H1 (cell line): ENCODE measurements at regions not wholly inside any gene's neighbourhood (a gene's known extent, or its start where the extent isn't known, plus 50 kb on each side); places are given as distances from the start of the nearest gene placed in this dataset.

Source experiments
- CTCF ChIA-PET: fragments of 300-600 bp; sonication (Branson Sonifier 250); formaldehyde crosslinking; loops from one replicate; lab custom pipeline; 2021; ENCODE audit not compliant: partially characterized antibody; lab: Charles Lee
- POLR2A ChIA-PET: fragments of 300-600 bp; sonication (Branson Sonifier 250); formaldehyde crosslinking; loops from one replicate; lab custom pipeline; 2021; ENCODE audit warnings: inconsistent platforms; ENCODE audit not compliant: partially characterized antibody; lab: Charles Lee
- DNase-seq, 2 experiments: peaks; one replicate each; pipeline versions ENCODE4 v3.0.0 to v3.0.0-alpha.2; 2010 to 2022; ENCODE audit warnings: low spot score in 2 of 2, low read depth in 1 of 2, mixed read lengths in 1 of 2
- FAIRE-seq: peaks from 2 replicates; lab custom pipeline; 2011; peaks lifted over from hg19 to GRCh38; lab: Jason Lieb, UNC
- H2AFZ ChIP-seq: 2 replicates; pipeline ENCODE4 v1.8.1; 2012; ENCODE audit warnings: low read length, inconsistent platforms
- H2AK5ac ChIP-seq: 2 replicates; pipeline ENCODE4 v1.6.1; 2013; ENCODE audit warnings: low read depth, low read length
- H2BK120ac ChIP-seq: replicated peaks from 2 replicates; pipeline ENCODE3; 2013; ENCODE audit warnings: low read depth, low read length, inconsistent platforms
- H2BK12ac ChIP-seq: 2 replicates; pipeline ENCODE4 v1.6.1; 2013; ENCODE audit warnings: low read depth, low read length
- H2BK15ac ChIP-seq: 2 replicates; pipeline ENCODE4 v1.6.1; 2013; ENCODE audit warnings: low read length
- H2BK20ac ChIP-seq: 2 replicates; pipeline ENCODE4 v1.6.1; 2013; ENCODE audit warnings: low read length
- H2BK5ac ChIP-seq: 2 replicates; pipeline ENCODE4 v1.6.1; 2013; ENCODE audit warnings: low read depth, low read length
- H3K14ac ChIP-seq: 2 replicates; pipeline ENCODE4 v1.6.1; 2013; ENCODE audit warnings: inconsistent platforms; ENCODE audit not compliant: insufficient read length
- H3K18ac ChIP-seq: 2 replicates; pipeline ENCODE4 v1.6.1; 2013; ENCODE audit warnings: low read length; ENCODE audit errors: extremely low read depth
- H3K23ac ChIP-seq: 2 replicates; pipeline ENCODE4 v1.6.1; 2013; ENCODE audit warnings: inconsistent platforms; ENCODE audit not compliant: insufficient read length
- H3K23me2 ChIP-seq: 2 replicates; pipeline ENCODE4 v1.6.1; 2013; ENCODE audit warnings: low read depth, low read length
- H3K27ac ChIP-seq: 2 replicates; pipeline ENCODE4 v1.6.1; 2011; ENCODE audit warnings: low read depth, low read length, inconsistent platforms
- H3K27me3 ChIP-seq, 4 experiments: replicated peaks in 1 of 4; 1 replicate in 1 of 4; 2 replicates in 3 of 4; pipeline versions ENCODE4 v1.6.1 to v1.8.1; 2011 to 2013; ENCODE audit warnings: low read length in 3 of 4, mild to moderate bottlenecking in 3 of 4, inconsistent platforms in 2 of 4, mixed read lengths in 2 of 4, moderate library complexity in 1 of 4; ENCODE audit not compliant: control insufficient read depth in 3 of 4, insufficient read depth in 3 of 4; ENCODE audit errors: extremely low read depth in 1 of 4
- H3K36me3 ChIP-seq, 4 experiments: 2 replicates each; pipeline versions ENCODE4 v1.6.1 to v1.8.1; 2011 to 2013; ENCODE audit warnings: mild to moderate bottlenecking in 4 of 4, low read length in 3 of 4, moderate library complexity in 2 of 4, control low read depth in 1 of 4, inconsistent platforms in 1 of 4; ENCODE audit not compliant: insufficient read depth in 4 of 4, control insufficient read depth in 2 of 4
- H3K4ac ChIP-seq: replicated peaks from 2 replicates; pipeline ENCODE3; 2013; ENCODE audit warnings: low read length, low read depth, mixed read lengths, inconsistent platforms; ENCODE audit not compliant: insufficient read length
- H3K4me1 ChIP-seq, 4 experiments: replicated peaks in 1 of 4; 1 replicate in 1 of 4; 2 replicates in 3 of 4; pipeline versions ENCODE4 v1.6.1 to v1.8.1; 2011 to 2013; ENCODE audit warnings: low read length in 3 of 4, inconsistent platforms in 2 of 4, mixed read lengths in 1 of 4; ENCODE audit not compliant: insufficient read depth in 4 of 4, control insufficient read depth in 3 of 4
- H3K4me2 ChIP-seq, 2 experiments: 2 replicates each; pipeline versions ENCODE4 v1.6.1 to v1.8.1; 2011 to 2013; ENCODE audit warnings: low read depth in 2 of 2, low read length in 2 of 2, control low read depth in 1 of 2, inconsistent platforms in 1 of 2, mild to moderate bottlenecking in 1 of 2; ENCODE audit not compliant: insufficient read depth in 1 of 2
- H3K4me3 ChIP-seq, 4 experiments: fragments of 200-600, 300-600 bp in 1 of 4; sonication (generic), shearing (Covaris generic), sonication (Bioruptor Twin) in 1 of 4; 2 replicates each; pipeline versions ENCODE4 v1.5.1 to v1.8.1; 2011 to 2016; ENCODE audit warnings: low read length in 4 of 4, low read depth in 3 of 4, control low read depth in 2 of 4, inconsistent platforms in 2 of 4, mild to moderate bottlenecking in 2 of 4, mixed read lengths in 1 of 4, moderate library complexity in 1 of 4; ENCODE audit not compliant: insufficient read depth in 2 of 4; ENCODE audit errors: extremely low read depth in 1 of 4
- H3K56ac ChIP-seq: replicated peaks from 2 replicates; pipeline ENCODE3; 2013; ENCODE audit warnings: low read depth, mild to moderate bottlenecking, mixed read lengths, low read length, inconsistent platforms; ENCODE audit not compliant: insufficient read length
- H3K79me1 ChIP-seq: 2 replicates; pipeline ENCODE4 v1.6.1; 2013; ENCODE audit warnings: low read depth, low read length, control low read depth
- H3K79me2 ChIP-seq, 2 experiments: 2 replicates each; pipeline versions ENCODE4 v1.6.1 to v1.8.1; 2012 to 2013; ENCODE audit warnings: low read length in 2 of 2, mild to moderate bottlenecking in 2 of 2, inconsistent platforms in 1 of 2; ENCODE audit not compliant: insufficient read depth in 2 of 2, control insufficient read depth in 1 of 2
- H3K9ac ChIP-seq, 4 experiments: replicated peaks in 1 of 4; 1 replicate in 1 of 4; 2 replicates in 3 of 4; pipeline versions ENCODE4 v1.6.1 to v1.8.1; 2011 to 2013; ENCODE audit warnings: low read depth in 3 of 4, low read length in 3 of 4, control low read depth in 2 of 4, mild to moderate bottlenecking in 2 of 4, moderate library complexity in 2 of 4, inconsistent platforms in 1 of 4; ENCODE audit errors: extremely low read depth in 1 of 4
- H3K9me3 ChIP-seq, 2 experiments: 2 replicates each; pipeline versions ENCODE4 v1.6.1 to v1.8.1; 2012 to 2013; ENCODE audit warnings: mild to moderate bottlenecking in 2 of 2, moderate library complexity in 2 of 2, control low read depth in 1 of 2, inconsistent platforms in 1 of 2, low read depth in 1 of 2, low read length in 1 of 2, mixed read lengths in 1 of 2; ENCODE audit not compliant: insufficient read depth in 2 of 2
- H4K20me1 ChIP-seq, 2 experiments: replicated peaks in 1 of 2; 2 replicates each; pipeline versions ENCODE3 to v1.8.1; 2011 to 2013; ENCODE audit warnings: inconsistent platforms in 2 of 2, low read length in 2 of 2, mild to moderate bottlenecking in 1 of 2; ENCODE audit not compliant: insufficient read depth in 2 of 2, control insufficient read depth in 1 of 2
- H4K5ac ChIP-seq: 2 replicates; pipeline ENCODE4 v1.6.1; 2013; ENCODE audit warnings: low read length, low read depth, mixed read lengths, inconsistent platforms; ENCODE audit not compliant: insufficient read length
- H4K8ac ChIP-seq: 2 replicates; pipeline ENCODE4 v1.8.0; 2013; ENCODE audit warnings: mild to moderate bottlenecking, moderate library complexity, low read length, inconsistent platforms; ENCODE audit not compliant: insufficient read depth; ENCODE audit errors: extremely low read depth
- H4K91ac ChIP-seq: replicated peaks from 2 replicates; pipeline ENCODE3; 2013; ENCODE audit warnings: low read length, mixed read lengths, inconsistent platforms; ENCODE audit not compliant: insufficient read length
- WGBS, 2 experiments: shearing (Covaris generic) in 1 of 2; methylation state at CpG; one replicate each; pipeline versions ENCODE4 v1.1.6 to v1.1.7; 2013 to 2015; ENCODE audit warnings: low lambda C conversion rate in 2 of 2, mixed read lengths in 2 of 2, inconsistent platforms in 1 of 2, low coverage in 1 of 2, missing lambda C conversion rate in 1 of 2; ENCODE audit not compliant: insufficient replicate concordance in 2 of 2, insufficient coverage in 1 of 2, insufficient read length in 1 of 2; ENCODE audit errors: extremely low coverage in 1 of 2, missing lambda C conversion rate in 1 of 2; 5-methylcytosine and 5-hydroxymethylcytosine counted together

DNA sequence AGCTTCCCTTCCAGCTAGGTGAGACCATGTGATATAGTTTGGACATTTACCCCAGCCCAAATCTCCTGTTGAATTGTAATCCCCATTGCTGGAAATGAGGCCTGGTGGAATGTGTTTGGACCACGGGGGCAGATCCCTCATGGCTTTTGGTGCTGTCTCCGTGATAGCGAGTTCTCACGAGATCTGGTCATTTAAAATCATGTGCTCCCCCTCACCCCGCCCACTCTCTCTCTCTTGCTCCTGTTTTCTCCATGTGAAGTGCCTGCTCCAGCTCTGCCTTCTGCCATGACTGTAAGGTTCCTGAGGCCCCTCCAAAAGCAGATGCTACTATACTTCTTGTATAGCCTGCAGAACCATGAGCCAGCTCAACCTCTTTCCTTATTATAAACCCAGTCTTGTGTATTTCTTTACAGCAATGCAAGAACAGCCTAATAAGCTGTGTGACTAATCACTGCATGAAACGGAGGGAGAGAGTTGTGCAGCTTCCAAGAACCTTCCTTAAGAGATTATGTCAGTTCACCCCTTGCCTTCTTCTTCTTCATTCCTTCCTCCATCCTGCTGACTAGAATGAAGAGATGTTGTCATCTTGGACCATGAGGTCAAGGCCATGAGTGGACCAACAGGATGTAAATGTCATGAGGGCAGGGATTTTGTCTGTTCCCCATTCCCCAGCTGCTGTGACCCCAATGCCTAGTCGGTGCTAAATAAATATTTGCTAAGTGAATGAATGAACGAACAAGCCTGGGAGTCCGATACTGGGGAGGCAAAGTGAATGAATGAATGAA is 91.0 kb downstream of the CPN2 start:
- H3K4me1 ChIP-seq, result peaks cover 0 to 2% (median 0%) of the 10 kb centered on the region in 4 experiments; a peak in 1 of 7 replicates
- no peak overlapping the region for H2BK5ac ChIP-seq
- no peaks in the 10 kb centered on the region for H3K36me3 ChIP-seq
- no peak overlapping the region for H2AFZ ChIP-seq
- no peak overlapping the region for H4K5ac ChIP-seq
- DNase-seq (no peak), FAIRE-seq (no peak)
- H3K79me1 ChIP-seq, result no peaks in the 10 kb centered on the region
- H4K91ac ChIP-seq, result no peak overlapping the region
- H4K8ac ChIP-seq, result no peak overlapping the region
- H2BK20ac ChIP-seq, result no peak overlapping the region
- H3K4me2 ChIP-seq, result no peak overlapping the region
- no peak overlapping the region for H2AK5ac ChIP-seq
- H3K4me3 ChIP-seq, result no peak overlapping the region
- no peaks in the 10 kb centered on the region for H3K23me2 ChIP-seq
- no peak overlapping the region for H3K18ac ChIP-seq
- H2BK120ac ChIP-seq, result no peak overlapping the region
- no peak overlapping the region for H3K9ac ChIP-seq
- H3K23ac ChIP-seq, result no peak overlapping the region
- no peaks in the 10 kb centered on the region for H4K20me1 ChIP-seq
- no peak overlapping the region for H3K56ac ChIP-seq
- ChIA-PET POLR2A (interaction anchor here (0.8 kb wide), 1 partner anchor 10 kb away, joined by 3 read pairs; no protein-coding TSS in a partner anchor), CTCF (interaction anchor here (0.6 to 3.2 kb wide), 9 partner anchors 10 to 174 kb away, joined by 3 to 13 read pairs (median 3); no protein-coding TSS in a partner anchor)
- 89% methylated on average over 9 of the region's 9 CpGs; no CpG with 5 or more reads in 1 of the 2 experiments for WGBS, 2 experiments
- no peak overlapping the region for H3K14ac ChIP-seq
- no peak overlapping the region for H2BK12ac ChIP-seq
- H3K9me3 ChIP-seq, result peaks cover 3 to 7% of the 10 kb centered on the region in 2 experiments; a peak in 1 of 4 replicates
- no peak overlapping the region for H3K4ac ChIP-seq
- H3K27me3 ChIP-seq, result no peaks in the 10 kb centered on the region
- H2BK15ac ChIP-seq, result no peak overlapping the region
- no peak overlapping the region for H3K27ac ChIP-seq
- no peaks in the 10 kb centered on the region for H3K79me2 ChIP-seq
